NB4 (cell line): ENCODE measurements at regions not wholly inside any gene's neighbourhood (a gene's known extent, or its start where the extent isn't known, plus 50 kb on each side); places are given as distances from the start of the nearest gene placed in this dataset.

Experiments
- DNase-seq: peaks from one replicate; pipeline ENCODE4 v3.0.0; 2010; ENCODE audit warnings: low read depth
- H3K4me3 ChIP-seq: one replicate; pipeline ENCODE4 v1.5.1; 2011; ENCODE audit warnings: mild to moderate bottlenecking, low read depth, low read length, moderate library complexity
- CTCF ChIP-seq: IDR thresholded peaks from one replicate; pipeline ENCODE4 v1.5.1; 2012; ENCODE audit warnings: low read depth, low read length
- MAX ChIP-seq: IDR thresholded peaks from 2 replicates; pipeline ENCODE4 v1.6.1; 2011; ENCODE audit warnings: low read depth, low read length
- MYC ChIP-seq: IDR thresholded peaks from 2 replicates; pipeline ENCODE4 v1.6.1; 2011; ENCODE audit warnings: low read depth, low read length
- POLR2A ChIP-seq: IDR thresholded peaks from 2 replicates; pipeline ENCODE4 v1.6.1; 2011; ENCODE audit warnings: mild to moderate bottlenecking; ENCODE audit not compliant: insufficient read length; ENCODE audit errors: extremely low read depth

- H3K4me3 ChIP-seq, result no peak overlapping the region
- no peak for DNase-seq
- TF ChIP-seq CTCF, result no peak
- TF ChIP-seq POLR2A, result no peak
- no peak for TF ChIP-seq MYC
- no peak for TF ChIP-seq MAX
Measured at GRCh38 chr10:43983405-43983804, 334.7 kb upstream of the ZNF32 start.

GRCh38 chr10:43982250-43982649, 333.6 kb upstream of the ZNF32 start:
- TF ChIP-seq CTCF (no peak), POLR2A (no peak), MYC (no peak), MAX (no peak)
- no peak for DNase-seq
- H3K4me3 ChIP-seq, result no peak overlapping the region

GRCh38 chr10:43981696-43982095, 333.0 kb upstream of the ZNF32 start:
- DNase-seq, result no peak
- no peak for TF ChIP-seq CTCF
- no peak for TF ChIP-seq POLR2A
- no peak for TF ChIP-seq MYC
- no peak for TF ChIP-seq MAX
- H3K4me3 ChIP-seq, result no peak overlapping the region

GRCh38 chr10:43981232-43981631, 332.6 kb upstream of the ZNF32 start:
- TF ChIP-seq MAX, result no peak
- no peak for TF ChIP-seq CTCF
- TF ChIP-seq MYC, result no peak
- no peak for TF ChIP-seq POLR2A
- no peak overlapping the region for H3K4me3 ChIP-seq
- no peak for DNase-seq

GRCh38 chr10:43980715-43981114, 332.0 kb upstream of the ZNF32 start:
- DNase-seq, result no peak
- no peak overlapping the region for H3K4me3 ChIP-seq
- TF ChIP-seq MYC (no peak), POLR2A (no peak), CTCF (no peak), MAX (no peak)

GRCh38 chr10:43980313-43980712, 331.6 kb upstream of the ZNF32 start:
- no peak for DNase-seq
- no peak for TF ChIP-seq POLR2A
- TF ChIP-seq MYC, result no peak
- no peak for TF ChIP-seq MAX
- TF ChIP-seq CTCF, result no peak
- H3K4me3 ChIP-seq, result no peak overlapping the region
